A172 (cell line): ENCODE measurements at regions not wholly inside any gene's neighbourhood (a gene's known extent, or its start where the extent isn't known, plus 50 kb on each side); places are given as distances from the start of the nearest gene placed in this dataset.
"Not testable (repeated sequence)": the region's sequence is repeated elsewhere in the genome, so short reads cannot be mapped to it uniquely, and the experiment has no call there.

Experiments
- DNase-seq: peaks from one replicate; pipeline ENCODE4 v3.0.0-alpha.2; 2015; ENCODE audit warnings: low spot score

- no peak for DNase-seq
These were observed 350.3 kb downstream of the LRATD1 start for GRCh38 chr2:14982790-14983189.

- no peak for DNase-seq
These were observed 356.1 kb downstream of the LRATD1 start for GRCh38 chr2:14988600-14988999.

GRCh38 chr2:14991723-14992122 is 359.2 kb downstream of the LRATD1 start:
- no peak for DNase-seq

- DNase-seq: no peak
These were observed 362.2 kb downstream of the LRATD1 start for GRCh38 chr2:14994721-14995120.

GRCh38 chr2:14996351-14997014 is 364.0 kb downstream of the LRATD1 start:
- no peak for DNase-seq

GRCh38 chr2:14998546-14998945 is 366.0 kb downstream of the LRATD1 start:
- no peak for DNase-seq

GRCh38 chr2:14999114-14999661 is 366.7 kb downstream of the LRATD1 start:
- no peak for DNase-seq

- not testable (repeated sequence) for DNase-seq
These were observed 370.0 kb downstream of the LRATD1 start for GRCh38 chr2:15002519-15002918.

GRCh38 chr2:15006667-15007066 is 374.1 kb downstream of the LRATD1 start:
- no peak for DNase-seq

GRCh38 chr2:15009681-15010080 is 377.2 kb downstream of the LRATD1 start:
- no peak for DNase-seq

GRCh38 chr2:15010346-15010745 is 377.8 kb downstream of the LRATD1 start:
- no peak for DNase-seq

- DNase-seq: no peak
These were observed 386.3 kb downstream of the LRATD1 start for GRCh38 chr2:15018814-15019213.

- DNase-seq: no peak
These were observed 390.7 kb downstream of the LRATD1 start for GRCh38 chr2:15023221-15023620.

- no peak for DNase-seq
These were observed 395.9 kb downstream of the LRATD1 start for GRCh38 chr2:15028406-15028805.

- no peak for DNase-seq
These were observed 399.3 kb downstream of the LRATD1 start for GRCh38 chr2:15031745-15032240.

GRCh38 chr2:15034246-15034645 is 401.7 kb downstream of the LRATD1 start:
- no peak for DNase-seq

GRCh38 chr2:15034860-15035259 is 402.3 kb downstream of the LRATD1 start:
- no peak for DNase-seq

GRCh38 chr2:15038366-15039364 is 406.1 kb downstream of the LRATD1 start:
- DNase-seq: no peak

- DNase-seq: no peak
These were observed 408.0 kb downstream of the LRATD1 start for GRCh38 chr2:15040429-15041084.

- no peak for DNase-seq
These were observed 408.9 kb downstream of the LRATD1 start for GRCh38 chr2:15041429-15041837.

- DNase-seq: peak; percentile 51
These were observed 410.3 kb downstream of the LRATD1 start for GRCh38 chr2:15042801-15043217.
